Endodermal cell (in vitro differentiated cells): ENCODE measurements at regions not wholly inside any gene's neighbourhood (a gene's known extent, or its start where the extent isn't known, plus 50 kb on each side); places are given as distances from the start of the nearest gene placed in this dataset.

ENCODE experiments used
- DNase-seq: peaks from one replicate; pipeline ENCODE4 v3.0.0-alpha.2; 2017
- H3K27ac ChIP-seq: 2 replicates; pipeline ENCODE4 v1.5.1; 2013; ENCODE audit warnings: mild to moderate bottlenecking, low read depth, low read length, moderate library complexity
- H3K27me3 ChIP-seq: 2 replicates; pipeline ENCODE4 v1.6.1; 2013; ENCODE audit warnings: mild to moderate bottlenecking, low read length, moderate library complexity; ENCODE audit not compliant: insufficient read depth, control insufficient read depth, poor library complexity, severe bottlenecking
- H3K36me3 ChIP-seq: 2 replicates; pipeline ENCODE4 v1.7.0; 2013; ENCODE audit warnings: mild to moderate bottlenecking, low read length, moderate library complexity; ENCODE audit not compliant: control insufficient read depth, insufficient read depth
- H3K4me1 ChIP-seq: one replicate; pipeline ENCODE4 v1.7.0; 2013; ENCODE audit warnings: low read length; ENCODE audit not compliant: control insufficient read depth, insufficient read depth
- H3K4me3 ChIP-seq: 2 replicates; pipeline ENCODE4 v1.5.1; 2013; ENCODE audit warnings: mild to moderate bottlenecking, low read length, moderate library complexity
- H3K9ac ChIP-seq: 2 replicates; pipeline ENCODE4 v1.6.1; 2013; ENCODE audit warnings: mild to moderate bottlenecking, low read length, moderate library complexity; ENCODE audit not compliant: poor library complexity, severe bottlenecking; ENCODE audit errors: extremely low read depth
- H3K9me3 ChIP-seq: 2 replicates; pipeline ENCODE4 v1.6.1; 2013; ENCODE audit warnings: mild to moderate bottlenecking, low read length, moderate library complexity; ENCODE audit not compliant: control insufficient read depth
- H3K27ac Mint-ChIP-seq: 2 replicates; pipeline ENCODE4 v1.8.0; 2020; ENCODE audit warnings: mixed read lengths
- H3K27me3 Mint-ChIP-seq: 2 replicates; pipeline ENCODE4 v1.8.0; 2021; ENCODE audit warnings: mild to moderate bottlenecking, mixed read lengths; ENCODE audit not compliant: insufficient read depth
- H3K36me3 Mint-ChIP-seq: 2 replicates; pipeline ENCODE4 v1.8.0; 2020; ENCODE audit warnings: low read depth, mixed read lengths
- H3K4me1 Mint-ChIP-seq: 2 replicates; pipeline ENCODE4 v1.8.0; 2020; ENCODE audit warnings: mixed read lengths
- H3K4me3 Mint-ChIP-seq: 2 replicates; pipeline ENCODE4 v1.8.0; 2020; ENCODE audit warnings: mild to moderate bottlenecking, moderate library complexity, mixed read lengths
- H3K9me3 Mint-ChIP-seq: 2 replicates; pipeline ENCODE4 v1.8.0; 2020; ENCODE audit warnings: mild to moderate bottlenecking, mixed read lengths
- CTCF ChIP-seq: fragments of 200-600 bp; sonication (generic); conservative IDR thresholded peaks from 2 replicates; pipeline ENCODE4 v1.5.0; 2021; ENCODE audit warnings: antibody characterized with exemption, mild to moderate bottlenecking
- WGBS, 2 experiments: methylation state at CpG; one replicate each; pipeline versions ENCODE4 v1.1.5 to v1.1.7; 2013; ENCODE audit warnings: missing lambda C conversion rate in 2 of 2, mixed read lengths in 1 of 2; ENCODE audit not compliant: insufficient coverage in 1 of 2, insufficient read length in 1 of 2; 5-methylcytosine and 5-hydroxymethylcytosine counted together

- 78% methylated on average over 4 of the region's 4 CpGs; no CpG with 5 or more reads in 1 of the 2 experiments for WGBS, 2 experiments
- H3K4me1 ChIP-seq: no peaks in the 10 kb centered on the region
- Mint-ChIP-seq H3K4me3 (no peak overlapping the region), H3K27me3 (no peaks in the 10 kb centered on the region), H3K36me3 (peaks cover 2% of the 10 kb centered on the region), H3K9me3 (peaks cover 19% of the 10 kb centered on the region), H3K4me1 (peaks cover 5% of the 10 kb centered on the region), H3K27ac (no peak overlapping the region)
- no peaks in the 10 kb centered on the region for H3K36me3 ChIP-seq
- peaks cover 11% of the 10 kb centered on the region for H3K9me3 ChIP-seq
- H3K4me3 ChIP-seq: no peak overlapping the region
- TF ChIP-seq CTCF: no peak
- H3K27ac ChIP-seq: no peak overlapping the region
- H3K9ac ChIP-seq: no peak overlapping the region
- DNase-seq: no peak
- H3K27me3 ChIP-seq: no peaks in the 10 kb centered on the region
Observed at GRCh38 chr6:105468850-105469249, 66.0 kb upstream of the PREP start.

- Mint-ChIP-seq H3K9me3 (peaks cover 21% of the 10 kb centered on the region), H3K4me1 (peaks cover 11% of the 10 kb centered on the region), H3K36me3 (no peaks in the 10 kb centered on the region), H3K27me3 (peaks cover 5% of the 10 kb centered on the region), H3K27ac (no peak overlapping the region), H3K4me3 (no peak overlapping the region)
- WGBS, 2 experiments: 96% methylated on average over 4 of the region's 4 CpGs; no CpG with 5 or more reads in 1 of the 2 experiments
- Histone ChIP-seq H3K27ac (no peak overlapping the region), H3K9ac (no peak overlapping the region), H3K4me1 (no peaks in the 10 kb centered on the region), H3K9me3 (peaks cover 14% of the 10 kb centered on the region), H3K27me3 (peaks cover 12% of the 10 kb centered on the region), H3K4me3 (no peak overlapping the region), H3K36me3 (no peaks in the 10 kb centered on the region)
- TF ChIP-seq CTCF: no peak
- no peak for DNase-seq
Observed at GRCh38 chr6:105460860-105461259, 58.0 kb upstream of the PREP start.

- H3K36me3 Mint-ChIP-seq: no peaks in the 10 kb centered on the region
- no peaks in the 10 kb centered on the region for H3K36me3 ChIP-seq
- H3K4me3 ChIP-seq: no peak overlapping the region
- DNase-seq: no peak
- 80 to 95% methylated on average over 1 of the region's 1 CpG for WGBS, 2 experiments
- H3K27me3 ChIP-seq: peaks cover 12% of the 10 kb centered on the region
- peaks cover 5% of the 10 kb centered on the region for H3K27me3 Mint-ChIP-seq
- no peak overlapping the region for H3K27ac Mint-ChIP-seq
- TF ChIP-seq CTCF: no peak
- no peaks in the 10 kb centered on the region for H3K4me1 ChIP-seq
- H3K9me3 Mint-ChIP-seq: peaks cover 12% of the 10 kb centered on the region
- no peak overlapping the region for H3K9ac ChIP-seq
- H3K27ac ChIP-seq: no peak overlapping the region
- peaks cover 11% of the 10 kb centered on the region for H3K9me3 ChIP-seq
- H3K4me1 Mint-ChIP-seq: peaks cover 11% of the 10 kb centered on the region
- H3K4me3 Mint-ChIP-seq: no peak overlapping the region
Observed at GRCh38 chr6:105459864-105460263, 57.0 kb upstream of the PREP start.
